HG02943 (cell line): ENCODE measurements at regions not wholly inside any gene's neighbourhood (a gene's known extent, or its start where the extent isn't known, plus 50 kb on each side); places are given as distances from the start of the nearest gene placed in this dataset.
"Not testable (repeated sequence)": the region's sequence is repeated elsewhere in the genome, so short reads cannot be mapped to it uniquely, and the experiment has no call there.

ENCODE experiments used
- ATAC-seq: cut with Tn5 transposase; IDR thresholded peaks from one replicate; pipeline ENCODE4 v1.9.1; 2021; ENCODE audit warnings: mild to moderate bottlenecking, low read depth, moderate library complexity; ENCODE audit not compliant: unreplicated experiment

DNA sequence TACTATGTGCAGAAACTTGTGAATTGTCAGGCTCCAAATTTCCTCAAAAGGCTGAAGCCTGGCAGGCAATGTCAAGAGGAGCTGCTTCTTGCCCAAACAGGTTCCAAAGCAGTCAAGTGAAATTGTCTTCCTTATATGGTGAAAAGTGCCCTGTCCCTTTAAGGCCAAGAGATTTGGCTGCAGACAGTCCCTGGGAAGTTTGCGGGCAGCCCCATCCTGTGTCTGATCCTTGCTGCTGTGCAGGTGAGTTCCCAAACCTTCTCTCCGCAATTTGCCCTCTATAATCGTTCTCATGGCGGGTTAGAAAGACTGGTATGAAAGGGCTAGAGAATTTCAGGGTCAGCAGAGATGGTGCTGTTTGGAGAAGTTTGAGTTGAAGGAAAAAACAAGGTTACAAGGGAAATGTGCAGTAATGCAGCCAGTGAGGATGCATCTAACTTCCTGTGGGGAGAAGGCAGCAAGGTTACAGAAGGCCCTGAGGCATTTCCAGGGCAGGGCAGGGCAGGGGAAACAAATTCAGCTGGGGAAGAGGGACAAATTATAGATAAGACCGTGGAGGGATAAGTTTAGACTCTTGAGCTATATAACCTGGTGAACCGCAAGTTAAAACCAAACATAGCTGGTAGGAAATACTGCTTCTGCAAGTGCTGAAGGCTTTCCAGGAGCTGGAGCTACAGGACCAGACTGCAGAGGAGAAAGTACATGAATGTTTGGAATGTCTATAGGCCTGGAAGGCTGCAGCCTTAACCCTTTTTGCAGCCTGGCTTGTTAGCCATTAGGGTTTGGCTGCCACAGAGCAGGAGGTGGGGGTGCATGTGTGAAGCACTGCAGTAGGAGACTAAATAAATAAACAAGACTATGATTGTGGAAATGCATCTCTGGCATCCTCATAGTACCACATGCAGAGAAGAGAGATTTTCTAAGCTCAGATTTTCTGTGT lies 256.2 kb upstream of the IL12A start:
- ATAC-seq = no peak

DNA sequence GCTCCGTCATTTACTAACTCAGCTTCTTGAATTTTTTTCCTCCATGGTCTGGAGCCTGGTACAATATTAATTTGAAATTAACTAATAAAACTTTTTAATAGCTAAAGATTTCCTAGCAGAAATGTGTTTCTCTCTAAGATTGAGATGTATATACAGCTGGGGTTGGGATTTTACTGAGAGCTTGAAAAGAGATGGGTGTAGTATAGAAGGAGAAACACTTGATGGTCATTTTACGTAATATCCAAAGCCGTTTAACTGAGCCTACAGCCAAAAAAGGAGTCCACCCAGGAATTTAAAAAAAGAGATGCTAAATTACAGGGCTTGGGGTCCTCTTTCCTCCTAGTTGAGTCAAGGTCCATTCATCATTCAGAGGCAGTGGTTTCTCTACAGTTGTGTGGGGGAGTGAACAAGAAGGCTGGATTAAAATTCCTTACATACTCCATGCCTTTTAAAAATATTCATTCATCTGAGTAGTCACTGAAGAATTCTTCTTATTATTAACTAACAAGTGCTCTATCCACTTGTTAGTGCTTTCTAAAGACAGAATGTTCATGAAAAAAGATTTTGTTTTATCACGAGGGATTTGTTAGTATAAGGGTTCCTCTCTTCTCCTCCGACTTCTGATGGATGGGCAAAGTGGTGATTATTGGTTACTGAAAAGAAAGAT lies 255.3 kb upstream of the IL12A start:
- no peak for ATAC-seq

DNA sequence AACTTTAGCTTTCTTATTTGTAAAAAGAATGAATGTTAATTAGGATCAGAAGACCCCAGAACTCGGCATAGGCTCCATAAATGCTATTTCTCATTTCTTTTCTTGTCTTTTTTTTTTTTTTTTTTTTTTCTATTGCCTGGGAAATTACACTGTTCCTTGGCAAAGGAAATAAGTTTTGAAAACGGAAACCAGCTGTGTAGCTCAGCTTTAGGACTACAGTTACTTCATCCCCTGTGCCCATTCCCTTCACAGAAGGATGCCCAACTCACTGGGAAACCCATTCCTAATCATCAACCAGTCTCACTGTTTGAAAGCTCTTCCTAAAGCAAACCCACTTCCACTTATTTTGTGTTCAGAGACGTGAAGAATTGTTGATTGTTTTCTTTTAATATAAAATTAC lies 254.0 kb upstream of the IL12A start:
- ATAC-seq = no peak

DNA sequence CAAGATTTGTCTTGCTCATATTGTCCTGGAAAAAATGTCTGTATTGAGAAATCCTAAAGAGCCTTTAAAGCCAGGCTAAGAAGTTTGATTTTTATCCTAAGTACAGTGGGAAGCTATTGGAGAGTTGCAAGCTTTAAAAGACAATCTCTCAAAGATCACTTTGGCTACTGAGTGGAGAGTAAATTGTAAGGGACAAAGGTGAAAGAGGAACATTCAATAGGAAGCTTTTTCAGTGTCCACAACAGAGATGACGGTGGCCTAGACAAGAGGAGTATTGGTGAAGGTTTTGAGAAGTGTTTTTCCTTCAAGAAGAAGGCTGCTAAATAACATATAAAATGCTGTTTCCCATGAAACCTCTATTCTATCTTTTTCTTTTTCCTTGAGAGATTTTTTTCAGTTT lies 249.5 kb upstream of the IL12A start:
- ATAC-seq = no peak

DNA sequence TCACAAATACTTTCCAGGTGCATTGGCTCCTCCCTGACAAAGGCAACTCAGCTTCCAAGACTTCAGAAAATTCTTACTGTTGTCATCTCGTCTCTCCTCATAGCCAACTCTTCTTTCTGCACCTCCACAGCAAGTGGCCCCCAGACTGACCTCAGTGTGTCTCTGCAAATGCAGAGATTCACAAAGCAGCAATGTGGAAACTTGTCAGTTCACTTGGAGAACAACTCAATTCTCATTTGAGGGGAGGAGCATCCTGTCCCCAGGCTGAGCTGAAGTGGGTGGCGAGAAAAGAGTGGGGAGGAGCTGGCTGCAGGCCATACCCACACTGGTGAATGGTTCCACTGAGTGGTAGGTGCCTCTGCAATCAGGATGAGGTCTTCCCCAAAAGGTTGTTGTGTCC lies 248.7 kb upstream of the IL12A start:
- no peak for ATAC-seq

DNA sequence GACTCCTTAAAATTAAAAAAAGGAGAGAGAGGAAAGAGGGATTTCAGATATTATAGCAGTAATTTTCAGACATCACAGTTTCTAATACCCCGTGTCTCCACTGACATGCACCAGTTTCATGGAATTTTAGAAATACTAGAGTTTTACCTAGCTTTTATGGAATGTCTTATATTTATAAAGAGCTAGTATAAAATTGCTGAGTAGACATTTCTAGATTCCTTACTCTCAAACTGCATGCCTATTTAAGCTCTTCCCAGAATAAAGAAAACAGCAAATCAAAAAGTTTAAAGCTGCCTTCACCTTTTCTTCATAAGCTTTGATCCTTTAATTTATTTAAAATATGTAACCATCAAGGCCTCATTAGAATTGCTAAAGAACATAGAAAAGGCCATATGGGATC lies 247.4 kb upstream of the IL12A start:
- ATAC-seq = no peak

DNA sequence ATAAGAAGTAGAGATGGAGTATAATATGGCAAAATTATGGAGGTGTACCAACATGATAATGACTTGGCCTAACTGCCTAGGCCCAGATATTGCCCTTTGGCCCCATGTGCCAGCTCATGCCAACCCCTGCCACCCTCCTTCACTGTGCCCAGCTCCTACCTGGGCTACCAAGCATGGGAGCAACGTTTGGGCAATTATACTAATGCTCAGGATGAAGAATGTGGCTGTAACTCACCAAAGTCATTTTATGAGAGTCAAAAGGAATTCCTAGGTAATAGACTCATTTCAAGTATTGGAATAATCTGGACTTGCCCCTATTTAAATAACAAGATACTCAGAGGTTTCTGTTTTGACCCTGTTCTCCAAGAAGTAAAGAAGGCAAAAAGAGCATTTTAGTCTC lies 240.2 kb upstream of the IL12A start:
- no peak for ATAC-seq

DNA sequence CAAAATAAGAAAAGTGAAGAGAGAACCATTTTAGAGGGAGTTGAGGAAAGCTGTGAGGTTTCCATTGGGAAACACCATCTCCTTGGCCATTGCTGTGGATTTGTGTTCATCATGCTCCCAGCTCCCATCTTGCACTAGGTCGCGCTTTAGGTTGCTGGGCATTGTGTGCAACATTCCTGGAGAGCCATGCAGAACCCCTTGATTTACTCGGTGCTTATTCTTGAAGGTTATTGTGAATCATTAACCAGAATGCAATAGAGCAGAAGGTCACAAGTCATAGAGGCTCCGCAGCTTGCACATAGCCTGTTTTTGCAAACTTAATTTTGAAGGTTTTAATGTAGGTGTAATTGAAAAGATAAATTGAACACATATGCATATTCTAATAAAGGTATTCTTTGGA lies 239.2 kb upstream of the IL12A start:
- no peak for ATAC-seq

DNA sequence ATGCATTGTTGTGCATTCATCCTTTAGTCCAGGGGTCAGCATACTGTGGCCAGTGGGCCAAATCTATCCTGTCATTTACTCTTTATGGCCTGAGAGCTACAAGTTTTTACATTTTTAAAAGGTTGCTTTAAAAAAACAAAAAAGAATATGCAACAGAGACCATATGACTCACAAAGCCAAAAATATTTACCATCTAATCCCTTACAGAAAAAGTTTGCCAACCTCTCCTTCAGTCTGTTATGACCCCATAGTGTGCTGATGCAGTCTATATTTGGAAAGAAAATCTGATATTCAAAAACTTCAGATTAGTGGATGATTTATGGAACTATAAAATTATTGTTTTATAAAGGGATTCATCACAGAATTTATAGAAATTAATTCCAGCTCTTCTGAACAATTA lies 237.5 kb upstream of the IL12A start:
- no peak for ATAC-seq

DNA sequence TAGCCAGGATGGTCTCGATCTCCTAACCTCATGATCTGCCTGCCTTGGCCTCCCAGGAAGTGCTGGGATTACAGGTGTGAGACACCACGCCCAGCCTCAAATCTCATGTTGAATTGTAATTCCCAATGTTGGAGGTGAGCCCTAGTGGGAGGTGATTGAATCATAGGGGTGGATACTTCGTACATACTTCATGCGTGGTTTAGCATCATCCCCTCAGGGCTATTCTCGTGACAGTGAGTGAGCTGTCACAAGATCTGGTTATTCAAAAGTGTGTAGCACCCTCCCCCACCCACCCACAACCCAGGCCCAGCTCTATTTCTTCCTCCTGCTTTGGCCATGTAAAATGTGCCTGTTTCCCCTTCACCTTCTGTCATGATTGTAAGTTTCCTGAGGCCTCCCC lies 236.9 kb upstream of the IL12A start:
- ATAC-seq = no peak

DNA sequence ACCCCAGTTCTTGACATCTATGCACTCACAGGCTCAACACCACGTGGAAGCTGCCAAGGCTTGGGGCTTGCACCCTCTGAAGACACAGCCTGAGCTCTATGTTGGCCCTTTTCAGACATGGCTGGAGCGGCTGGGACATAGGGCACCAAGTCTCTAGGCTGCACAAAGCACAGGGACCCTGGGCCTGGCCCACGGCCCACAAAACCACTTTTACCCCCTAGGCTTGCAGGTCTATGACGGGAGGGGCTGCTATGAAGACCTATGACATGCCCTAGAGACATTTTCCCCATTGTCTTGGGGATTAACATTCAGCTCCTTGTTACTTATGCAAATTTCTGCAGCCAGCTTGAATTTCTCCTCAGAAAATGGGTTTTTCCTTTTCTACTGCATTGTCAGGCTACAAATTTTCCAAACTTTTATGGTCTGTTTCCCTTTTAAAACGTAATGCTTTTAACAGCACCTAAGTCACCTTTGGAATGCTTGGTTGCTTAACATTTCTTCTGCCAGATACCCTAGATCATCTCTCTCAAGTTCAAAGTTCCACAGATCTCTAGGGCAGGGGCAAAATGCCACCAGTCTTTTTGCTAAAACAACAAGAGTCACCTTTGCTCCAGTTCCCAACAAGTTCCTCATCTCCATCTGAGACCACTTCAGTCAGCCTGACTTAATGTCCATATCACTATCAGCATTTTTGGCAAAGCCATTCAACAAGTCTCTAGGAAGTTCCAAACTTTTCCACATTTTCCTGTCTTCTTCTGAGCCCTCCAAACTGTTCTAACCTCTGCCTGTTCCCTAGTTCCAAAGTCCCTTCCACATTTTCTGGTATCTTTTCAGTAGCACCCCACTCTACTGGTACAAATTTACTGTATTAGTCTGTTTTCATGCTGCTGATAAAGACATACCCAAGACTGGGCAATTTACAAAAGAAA lies 232.1 kb upstream of the IL12A start:
- ATAC-seq = not testable (repeated sequence)

DNA sequence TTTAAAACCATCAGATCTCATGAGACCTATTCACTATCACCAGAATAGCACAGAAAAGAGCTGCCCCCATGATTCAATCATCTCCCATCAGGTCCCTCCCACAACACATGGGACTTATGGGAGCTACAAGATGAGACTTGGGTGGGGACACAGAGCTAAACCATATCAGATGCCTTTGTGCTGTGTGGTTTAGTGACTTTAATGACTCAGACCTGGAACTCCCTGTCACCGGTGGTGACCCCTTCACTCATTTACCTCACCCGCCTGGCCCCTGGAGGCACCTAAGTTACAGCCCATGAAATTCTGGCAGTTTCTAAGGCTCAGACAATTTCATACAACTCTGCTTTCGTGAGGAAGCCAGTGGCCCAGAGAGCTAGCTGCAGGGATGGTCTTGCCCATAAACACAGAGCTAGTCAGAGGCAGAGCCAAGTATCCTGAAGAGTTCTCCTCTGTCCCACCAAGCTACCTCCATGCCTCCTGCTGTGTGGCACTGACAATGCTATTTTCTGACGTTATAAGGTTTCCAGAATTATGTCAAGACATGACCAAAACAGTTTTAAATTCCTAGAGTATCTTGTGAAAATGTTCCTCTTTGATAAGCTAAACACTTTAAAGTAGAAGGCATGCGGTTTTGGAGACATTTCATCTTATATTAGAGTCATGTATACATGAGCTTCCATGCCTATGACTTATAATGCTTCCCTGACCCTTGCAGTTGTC lies 231.1 kb upstream of the IL12A start:
- ATAC-seq = no peak

DNA sequence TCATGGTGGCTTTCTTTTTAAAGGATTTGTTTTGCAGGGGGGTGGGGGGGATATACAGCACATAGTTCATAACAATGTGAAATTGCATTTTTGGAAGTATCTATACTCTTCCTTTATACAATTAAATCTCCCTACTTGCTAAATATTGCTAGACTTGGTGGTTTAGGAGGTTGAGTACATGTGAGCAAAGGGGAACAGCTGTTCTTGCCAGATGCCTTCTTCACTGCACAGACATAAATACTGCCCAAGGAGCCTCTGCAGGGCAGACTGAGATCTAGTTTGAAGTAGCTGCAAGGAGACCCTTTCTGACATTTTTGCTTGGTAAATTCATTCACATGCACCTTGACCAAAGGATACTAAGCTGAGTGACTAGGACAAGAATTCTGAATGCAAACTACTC lies 228.6 kb upstream of the IL12A start:
- ATAC-seq = no peak

DNA sequence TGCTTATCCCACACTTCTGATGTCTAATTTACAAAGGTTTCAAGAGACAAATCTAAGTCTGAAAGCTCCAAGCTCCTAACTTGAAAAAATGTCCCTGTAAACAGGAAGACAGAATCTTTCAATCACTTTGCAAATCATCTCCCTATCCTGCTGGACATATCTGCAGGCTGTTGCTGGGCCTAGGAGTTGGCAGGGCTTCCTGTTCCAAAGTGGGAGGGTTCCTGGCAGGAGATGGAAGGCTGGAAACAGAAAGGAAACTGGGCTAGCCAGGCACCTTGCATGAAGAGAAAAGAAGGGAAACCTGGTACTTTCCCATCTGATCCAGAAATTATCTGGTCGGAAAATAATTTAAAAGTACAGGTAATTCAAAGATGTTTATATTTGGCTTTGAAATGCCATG lies 227.3 kb upstream of the IL12A start:
- ATAC-seq = no peak

DNA sequence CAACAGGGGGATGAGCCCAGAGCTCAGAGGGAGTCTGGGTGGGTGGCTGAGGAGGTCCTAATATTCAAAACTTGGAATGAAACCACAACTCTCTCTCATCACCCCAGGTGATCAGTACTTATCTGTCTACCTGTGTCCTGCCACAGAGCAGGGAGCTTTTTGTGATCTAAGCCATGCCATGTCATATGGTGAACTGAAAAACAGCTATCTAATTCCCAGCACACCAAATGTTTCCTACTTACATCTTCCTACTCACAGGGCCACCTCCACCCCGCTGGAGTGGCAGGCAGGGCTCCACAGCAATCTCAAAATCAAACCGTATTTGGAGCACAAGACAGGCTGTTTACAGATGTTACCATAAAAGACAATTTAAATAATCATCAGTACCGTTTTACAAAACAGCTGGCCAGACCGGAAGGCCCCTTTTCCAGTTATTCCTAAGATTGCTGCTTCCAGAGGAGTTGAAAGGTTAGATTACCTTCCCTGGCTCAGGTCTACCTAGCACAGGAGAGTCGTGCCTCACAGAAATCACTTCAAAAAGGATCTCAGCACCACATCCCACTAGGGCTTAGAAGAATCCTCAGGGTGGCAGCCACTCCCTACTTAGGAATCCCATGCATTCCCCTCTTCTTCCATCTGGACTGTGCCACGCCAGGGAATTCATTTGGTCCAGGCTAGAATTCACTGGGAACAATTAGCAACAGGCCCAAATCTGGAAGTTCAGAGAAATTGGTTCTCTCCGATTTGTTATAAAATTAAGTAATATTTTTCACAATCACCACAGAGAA lies 226.6 kb upstream of the IL12A start:
- no peak for ATAC-seq

DNA sequence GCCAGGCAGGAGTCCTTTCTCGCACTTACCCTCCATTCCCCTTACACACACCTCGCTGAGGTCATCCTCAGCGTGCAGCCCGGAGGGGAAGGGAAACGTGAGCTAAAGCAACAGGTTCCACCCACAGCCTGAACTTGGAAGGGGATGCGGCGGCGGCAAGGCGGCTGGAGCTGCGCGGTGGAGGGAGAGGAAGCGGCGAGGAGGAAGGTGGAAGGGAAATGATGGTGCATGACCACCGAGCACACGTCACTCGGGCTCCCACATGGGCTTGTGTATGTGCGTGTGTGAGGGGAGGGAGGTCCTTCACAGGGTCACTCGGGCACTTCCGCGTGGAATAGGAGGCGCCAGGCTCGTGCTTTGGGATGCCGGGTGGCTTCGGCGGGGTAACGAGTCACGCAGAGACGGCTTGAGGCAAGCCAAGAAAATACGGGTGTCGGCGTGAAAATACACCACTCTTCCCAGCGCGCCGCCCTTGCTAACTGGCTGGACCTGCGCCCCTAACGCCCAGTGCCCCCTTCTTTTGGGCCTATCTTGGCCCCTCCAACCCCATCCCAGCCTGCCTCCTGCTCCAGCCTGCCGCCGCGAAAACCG lies 225.5 kb upstream of the IL12A start:
- ATAC-seq = peak; percentile 29

DNA sequence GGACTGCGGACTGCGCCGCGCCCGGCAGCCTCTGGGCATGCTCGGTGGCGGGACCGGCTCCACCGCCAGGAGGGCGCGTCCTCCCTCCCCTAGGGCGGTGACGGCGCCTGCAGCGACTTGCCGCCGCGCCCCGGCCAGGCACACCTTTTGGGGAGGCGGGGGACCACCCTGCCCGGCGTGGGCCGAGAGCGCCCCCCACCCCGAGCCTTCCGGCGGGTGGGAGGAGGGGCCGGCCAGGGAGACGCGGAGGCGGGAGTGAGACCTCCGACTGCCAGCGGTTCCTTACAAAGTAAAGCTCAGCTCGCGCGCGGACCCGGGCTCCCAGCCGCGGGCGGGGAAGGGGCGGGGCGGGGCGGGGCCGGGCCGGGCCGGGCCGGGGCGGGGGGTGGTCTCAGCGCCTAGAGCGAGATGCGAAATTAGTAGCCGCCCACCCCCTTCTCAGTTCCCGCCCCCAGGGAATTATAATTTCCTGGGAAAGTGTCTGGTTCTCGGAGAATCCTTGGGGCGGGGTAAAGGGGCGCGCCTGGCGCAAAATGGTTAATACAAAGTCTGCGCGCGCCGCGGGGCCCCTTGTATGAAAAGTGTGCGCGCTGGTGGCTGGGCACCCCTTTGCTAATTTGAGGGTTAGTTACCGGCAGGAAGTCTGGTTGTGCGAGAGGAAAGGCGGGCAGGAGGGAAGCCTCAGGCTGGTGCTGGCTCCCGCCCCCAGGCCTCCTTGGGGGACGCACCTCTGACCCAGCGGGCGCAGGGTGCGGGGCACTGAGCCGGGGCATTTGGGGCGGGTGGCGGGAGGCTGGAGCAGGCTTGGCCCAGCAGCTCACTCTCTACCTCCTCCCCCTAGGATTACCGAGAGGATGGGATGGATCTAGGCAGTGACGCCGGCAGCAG lies 224.8 kb upstream of the IL12A start:
- ATAC-seq = peak; percentile 60

DNA sequence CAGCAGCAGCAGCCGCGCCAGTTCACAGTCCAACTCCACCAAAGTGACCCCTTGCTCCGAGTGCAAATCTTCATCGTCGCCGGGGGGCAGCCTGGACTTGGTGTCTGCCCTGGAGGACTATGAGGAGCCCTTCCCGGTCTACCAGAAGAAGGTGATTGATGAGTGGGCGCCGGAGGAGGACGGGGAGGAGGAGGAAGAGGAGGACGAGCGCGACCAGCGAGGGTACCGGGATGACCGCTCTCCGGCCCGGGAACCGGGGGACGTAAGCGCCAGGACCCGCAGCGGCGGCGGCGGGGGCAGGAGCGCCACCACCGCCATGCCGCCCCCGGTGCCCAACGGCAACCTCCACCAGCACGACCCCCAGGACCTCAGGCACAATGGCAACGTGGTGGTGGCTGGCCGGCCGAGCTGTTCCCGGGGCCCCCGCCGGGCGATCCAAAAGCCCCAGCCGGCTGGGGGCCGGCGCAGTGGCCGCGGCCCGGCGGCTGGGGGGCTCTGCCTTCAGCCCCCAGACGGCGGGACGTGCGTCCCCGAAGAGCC lies 224.1 kb upstream of the IL12A start:
- ATAC-seq = no peak
